ENCODE measurements at regions not wholly inside any gene's neighbourhood (a gene's known extent, or its start where the extent isn't known, plus 50 kb on each side); places are given as distances from the start of the nearest gene placed in this dataset.

DNA sequence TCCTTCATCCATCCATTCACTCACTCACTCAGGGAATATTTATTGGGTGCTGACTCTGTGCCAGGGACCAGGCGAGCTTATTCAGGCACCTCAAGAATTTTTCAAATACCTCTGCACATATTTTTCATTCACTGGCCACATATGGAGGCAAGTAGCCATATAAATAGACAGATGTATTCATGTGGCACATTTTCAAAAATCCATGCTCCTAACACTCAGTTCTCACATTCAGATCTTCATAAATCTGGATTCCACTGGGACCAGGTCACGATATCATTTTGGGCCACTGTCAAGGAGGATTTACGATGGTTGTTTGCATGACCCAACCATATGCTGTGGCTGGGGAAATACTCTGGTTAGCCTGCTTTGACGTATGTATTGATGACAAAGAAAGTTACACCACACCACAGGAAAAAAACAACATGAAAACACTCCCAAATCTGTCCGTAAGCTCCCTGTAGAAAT lies 241.8 kb upstream of the LRTM1 start:
- no peak for TF ChIP-seq EZH2phosphoT487 (IDR thresholded peaks at IDR 0.05; ENCODE audit: borderline replicate concordance, low read length)
- no peak for TF ChIP-seq EZH2 (IDR thresholded peaks at IDR 0.05; ENCODE audit: low read length, unreplicated experiment)
- TF ChIP-seq, protein P1, sequence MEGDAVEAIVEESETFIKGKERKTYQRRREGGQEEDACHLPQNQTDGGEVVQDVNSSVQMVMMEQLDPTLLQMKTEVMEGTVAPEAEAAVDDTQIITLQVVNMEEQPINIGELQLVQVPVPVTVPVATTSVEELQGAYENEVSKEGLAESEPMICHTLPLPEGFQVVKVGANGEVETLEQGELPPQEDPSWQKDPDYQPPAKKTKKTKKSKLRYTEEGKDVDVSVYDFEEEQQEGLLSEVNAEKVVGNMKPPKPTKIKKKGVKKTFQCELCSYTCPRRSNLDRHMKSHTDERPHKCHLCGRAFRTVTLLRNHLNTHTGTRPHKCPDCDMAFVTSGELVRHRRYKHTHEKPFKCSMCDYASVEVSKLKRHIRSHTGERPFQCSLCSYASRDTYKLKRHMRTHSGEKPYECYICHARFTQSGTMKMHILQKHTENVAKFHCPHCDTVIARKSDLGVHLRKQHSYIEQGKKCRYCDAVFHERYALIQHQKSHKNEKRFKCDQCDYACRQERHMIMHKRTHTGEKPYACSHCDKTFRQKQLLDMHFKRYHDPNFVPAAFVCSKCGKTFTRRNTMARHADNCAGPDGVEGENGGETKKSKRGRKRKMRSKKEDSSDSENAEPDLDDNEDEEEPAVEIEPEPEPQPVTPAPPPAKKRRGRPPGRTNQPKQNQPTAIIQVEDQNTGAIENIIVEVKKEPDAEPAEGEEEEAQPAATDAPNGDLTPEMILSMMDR (conservative IDR thresholded peaks at IDR 0.05; ENCODE audit: low read depth, low read length), result no peak
- no peaks in the 10 kb centered on the region for H4K20me1 ChIP-seq (ENCODE audit: low read length)
- POLR2A ChIA-PET (ENCODE audit: unreplicated experiment), result no interaction called here
- no peaks in the 10 kb centered on the region for H3K79me2 ChIP-seq (ENCODE audit: low read length)
- H3K36me3 ChIP-seq (ENCODE audit: low read depth, low read length), result no peaks in the 10 kb centered on the region
- H3K9me3 ChIP-seq (ENCODE audit: low read length), result no peaks in the 10 kb centered on the region
- H3K4me3 ChIP-seq (ENCODE audit: low read length), result no peak overlapping the region
- H3K9ac ChIP-seq (ENCODE audit: low read length), result peak overlapping the region; percentile 80
- peak overlapping the region; percentile 93 for H3K27ac ChIP-seq (ENCODE audit: low read length)
- CTCF ChIA-PET, result no interaction called here
- no peaks in the 10 kb centered on the region for H3K9me2 ChIP-seq (replicated peaks; ENCODE audit: low read length)
- DNase-seq (peak; percentile 66), ATAC-seq (no peak)
- peaks cover 18% of the 10 kb centered on the region; the same call in 1 of the 2 replicates for H3K4me1 ChIP-seq (ENCODE audit: insufficient read depth, low read length)
- BruUV-seq (replicated peaks), result no TSS peak
- intact Hi-C loops (cut with micrococcal nuclease), result no loop called here
- H2AFZ ChIP-seq (ENCODE audit: low read length), result no peak overlapping the region
- no peak overlapping the region for H3K4me2 ChIP-seq (ENCODE audit: low read length)
- no peaks in the 10 kb centered on the region for H3F3A ChIP-seq (ENCODE audit: low read length, unreplicated experiment)
- no peaks in the 10 kb centered on the region for H3K27me3 ChIP-seq (ENCODE audit: low read length)

DNA sequence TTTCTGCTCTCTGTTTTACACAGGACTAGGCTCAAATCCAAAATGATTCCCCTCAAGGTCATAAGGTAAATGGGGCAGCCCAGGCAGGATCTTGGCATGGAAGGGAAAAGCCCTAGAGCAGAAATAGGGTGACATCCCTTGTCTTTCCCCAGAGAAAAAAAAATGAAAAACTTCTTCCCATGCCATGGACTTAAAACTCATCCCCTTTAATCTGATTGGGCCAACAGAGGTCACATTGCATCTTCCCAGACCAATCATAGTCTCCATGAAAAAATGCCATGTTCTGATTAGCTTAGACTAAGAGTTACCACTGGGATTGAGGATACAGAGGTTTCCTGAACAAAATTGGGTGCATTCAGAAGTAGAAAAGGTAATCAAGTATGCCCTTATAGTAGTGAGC lies 241.3 kb upstream of the LRTM1 start:
- ATAC-seq, result no peak
- Histone ChIP-seq H3K4me1 (ENCODE audit: insufficient read depth, low read length) (peaks cover 18% of the 10 kb centered on the region; the same call in 1 of the 2 replicates), H3K27ac (ENCODE audit: low read length) (peak overlapping the region; percentile 90), H3K9ac (ENCODE audit: low read length) (peak overlapping the region; percentile 63), H3K79me2 (ENCODE audit: low read length) (no peaks in the 10 kb centered on the region), H4K20me1 (ENCODE audit: low read length) (no peaks in the 10 kb centered on the region), H3K4me2 (ENCODE audit: low read length) (no peak overlapping the region), H3K4me3 (ENCODE audit: low read length) (no peak overlapping the region), H3K9me2 (replicated peaks; ENCODE audit: low read length) (no peaks in the 10 kb centered on the region), H2AFZ (ENCODE audit: low read length) (no peak overlapping the region), H3K36me3 (ENCODE audit: low read depth, low read length) (no peaks in the 10 kb centered on the region), H3K9me3 (ENCODE audit: low read length) (no peaks in the 10 kb centered on the region), H3F3A (ENCODE audit: low read length, unreplicated experiment) (no peaks in the 10 kb centered on the region), H3K27me3 (ENCODE audit: low read length) (no peaks in the 10 kb centered on the region)
- POLR2A ChIA-PET (ENCODE audit: unreplicated experiment), result no interaction called here
- intact Hi-C loops (cut with micrococcal nuclease), result no loop called here
- BruUV-seq (replicated peaks), result no TSS peak
- no peak for DNase-seq
- CTCF ChIA-PET, result no interaction called here
- TF ChIP-seq, protein P1 (conservative IDR thresholded peaks at IDR 0.05; ENCODE audit: low read depth, low read length), result no peak
- TF ChIP-seq EZH2 (IDR thresholded peaks at IDR 0.05; ENCODE audit: low read length, unreplicated experiment) (no peak), EZH2phosphoT487 (IDR thresholded peaks at IDR 0.05; ENCODE audit: borderline replicate concordance, low read length) (no peak)

DNA sequence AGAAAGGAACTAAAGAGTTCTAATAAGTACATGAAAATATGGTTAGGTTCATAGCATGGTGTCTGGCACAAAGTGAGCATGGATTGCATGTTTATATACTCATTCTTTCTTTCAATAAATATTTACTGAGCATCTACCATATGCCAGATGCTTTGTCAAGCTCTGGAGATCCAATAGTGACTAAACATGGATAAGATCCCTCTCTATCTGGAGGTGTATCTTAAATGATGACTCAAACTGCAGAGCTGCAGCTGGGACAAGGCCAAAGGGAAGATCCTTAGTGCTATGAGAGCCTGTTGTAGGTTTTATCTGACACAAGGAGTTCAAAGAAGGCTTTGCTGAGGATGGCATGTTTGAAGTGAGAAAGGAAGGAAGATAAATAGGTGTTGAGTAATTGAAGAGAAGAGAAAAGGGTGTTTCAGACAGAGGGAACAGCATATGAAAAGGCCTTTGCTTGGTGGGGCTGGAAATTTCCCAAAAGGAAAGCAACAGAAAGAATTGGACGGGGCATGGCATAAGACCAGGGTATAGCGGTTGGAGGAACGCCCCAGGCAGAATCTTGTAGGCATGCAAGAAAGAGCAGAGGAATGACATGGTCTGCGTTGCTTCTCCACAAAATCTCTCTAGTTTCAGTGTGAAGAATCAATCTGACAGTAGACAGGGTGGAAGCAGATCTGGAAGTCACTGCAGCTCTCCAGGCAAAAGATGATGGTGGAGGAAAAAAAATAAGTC lies 239.9 kb upstream of the LRTM1 start:
- Histone ChIP-seq H3K79me2 (ENCODE audit: low read length) (no peaks in the 10 kb centered on the region), H3K4me1 (ENCODE audit: insufficient read depth, low read length) (peaks cover 18% of the 10 kb centered on the region; the same call in 1 of the 2 replicates), H3K4me3 (ENCODE audit: low read length) (no peak overlapping the region), H4K20me1 (ENCODE audit: low read length) (no peaks in the 10 kb centered on the region), H2AFZ (ENCODE audit: low read length) (no peak overlapping the region), H3K27ac (ENCODE audit: low read length) (peak overlapping the region; percentile 90), H3K27me3 (ENCODE audit: low read length) (no peaks in the 10 kb centered on the region), H3K9ac (ENCODE audit: low read length) (peak overlapping the region; percentile 63; the same call in 1 of the 2 replicates), H3K9me3 (ENCODE audit: low read length) (no peaks in the 10 kb centered on the region), H3K9me2 (replicated peaks; ENCODE audit: low read length) (no peaks in the 10 kb centered on the region), H3K4me2 (ENCODE audit: low read length) (no peak overlapping the region), H3F3A (ENCODE audit: low read length, unreplicated experiment) (no peaks in the 10 kb centered on the region), H3K36me3 (ENCODE audit: low read depth, low read length) (no peaks in the 10 kb centered on the region)
- ATAC-seq (no peak), DNase-seq (peak; percentile 59)
- ChIA-PET POLR2A (ENCODE audit: unreplicated experiment) (no interaction called here), CTCF (no interaction called here)
- TF ChIP-seq EZH2 (IDR thresholded peaks at IDR 0.05; ENCODE audit: low read length, unreplicated experiment) (no peak), EZH2phosphoT487 (IDR thresholded peaks at IDR 0.05; ENCODE audit: borderline replicate concordance, low read length) (no peak)
- TF ChIP-seq, protein P1 (conservative IDR thresholded peaks at IDR 0.05; ENCODE audit: low read depth, low read length), result no peak
- BruUV-seq (replicated peaks), result no TSS peak
- intact Hi-C loops (cut with micrococcal nuclease), result no loop called here

Data from PC-3 (cell line).